ENCODE measurements at regions not wholly inside any gene's neighbourhood (a gene's known extent, or its start where the extent isn't known, plus 50 kb on each side); places are given as distances from the start of the nearest gene placed in this dataset.

DNA sequence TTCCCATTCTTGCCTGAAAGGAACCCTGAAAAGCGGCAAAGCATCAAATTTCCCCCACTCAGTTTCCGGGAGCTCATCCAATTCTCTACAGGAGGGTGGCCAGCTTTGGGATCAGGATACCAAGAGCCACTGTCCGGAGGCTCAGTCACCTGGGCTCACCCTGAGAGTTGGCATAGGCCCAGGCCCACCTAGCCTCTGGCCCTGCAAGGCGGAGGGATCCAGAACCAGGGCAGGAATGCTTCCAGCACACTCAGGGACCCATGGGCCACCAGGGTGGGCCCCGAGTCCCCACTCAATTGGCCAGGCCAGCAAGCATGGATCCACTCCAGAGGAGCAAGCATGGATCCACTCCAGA lies 432.9 kb upstream of the MYT1L start (continued):
- TF ChIP-seq, protein P1, sequence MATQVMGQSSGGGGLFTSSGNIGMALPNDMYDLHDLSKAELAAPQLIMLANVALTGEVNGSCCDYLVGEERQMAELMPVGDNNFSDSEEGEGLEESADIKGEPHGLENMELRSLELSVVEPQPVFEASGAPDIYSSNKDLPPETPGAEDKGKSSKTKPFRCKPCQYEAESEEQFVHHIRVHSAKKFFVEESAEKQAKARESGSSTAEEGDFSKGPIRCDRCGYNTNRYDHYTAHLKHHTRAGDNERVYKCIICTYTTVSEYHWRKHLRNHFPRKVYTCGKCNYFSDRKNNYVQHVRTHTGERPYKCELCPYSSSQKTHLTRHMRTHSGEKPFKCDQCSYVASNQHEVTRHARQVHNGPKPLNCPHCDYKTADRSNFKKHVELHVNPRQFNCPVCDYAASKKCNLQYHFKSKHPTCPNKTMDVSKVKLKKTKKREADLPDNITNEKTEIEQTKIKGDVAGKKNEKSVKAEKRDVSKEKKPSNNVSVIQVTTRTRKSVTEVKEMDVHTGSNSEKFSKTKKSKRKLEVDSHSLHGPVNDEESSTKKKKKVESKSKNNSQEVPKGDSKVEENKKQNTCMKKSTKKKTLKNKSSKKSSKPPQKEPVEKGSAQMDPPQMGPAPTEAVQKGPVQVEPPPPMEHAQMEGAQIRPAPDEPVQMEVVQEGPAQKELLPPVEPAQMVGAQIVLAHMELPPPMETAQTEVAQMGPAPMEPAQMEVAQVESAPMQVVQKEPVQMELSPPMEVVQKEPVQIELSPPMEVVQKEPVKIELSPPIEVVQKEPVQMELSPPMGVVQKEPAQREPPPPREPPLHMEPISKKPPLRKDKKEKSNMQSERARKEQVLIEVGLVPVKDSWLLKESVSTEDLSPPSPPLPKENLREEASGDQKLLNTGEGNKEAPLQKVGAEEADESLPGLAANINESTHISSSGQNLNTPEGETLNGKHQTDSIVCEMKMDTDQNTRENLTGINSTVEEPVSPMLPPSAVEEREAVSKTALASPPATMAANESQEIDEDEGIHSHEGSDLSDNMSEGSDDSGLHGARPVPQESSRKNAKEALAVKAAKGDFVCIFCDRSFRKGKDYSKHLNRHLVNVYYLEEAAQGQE (IDR thresholded peaks at IDR 0.05; ENCODE audit: low read depth), result no peak
- no peak for TF ChIP-seq ELF1 (IDR thresholded peaks at IDR 0.05; ENCODE audit: borderline replicate concordance, low read depth)
- TF ChIP-seq SP1 (IDR thresholded peaks at IDR 0.05; ENCODE audit: low read depth), result no peak

- Histone ChIP-seq H3K27me3 (ENCODE audit: insufficient read depth, low read length) (peaks cover 2% of the 10 kb centered on the region; the same call in 1 of the 2 replicates), H3K4me3 (replicated peaks in 1 of 2; ENCODE audit: low read depth in 1 of 2, low read length in 2 of 2) (no peak overlapping the region), H3K9me2 (ENCODE audit: insufficient read depth) (no peaks in the 10 kb centered on the region), H3K79me2 (ENCODE audit: insufficient read depth, low read length) (no peaks in the 10 kb centered on the region), H3K27ac (ENCODE audit: low read depth, low read length) (no peak overlapping the region), H3K36me3 (ENCODE audit: control insufficient read depth in 1 of 2, insufficient read depth in 2 of 2, low read length in 2 of 2) (no peaks in the 10 kb centered on the region), H3K4me1 (ENCODE audit: control insufficient read depth in 1 of 2, insufficient read depth in 2 of 2, low read length in 2 of 2) (no peaks in the 10 kb centered on the region), H2AFZ (ENCODE audit: low read depth, low read length, poor library complexity, severe bottlenecking) (no peak overlapping the region), H3K9ac (ENCODE audit: low read length) (no peak overlapping the region), H3K4me2 (ENCODE audit: low read length) (no peak overlapping the region), H4K20me1 (ENCODE audit: insufficient read depth) (no peaks in the 10 kb centered on the region), H3K9me3 (ENCODE audit: control insufficient read depth in 1 of 2, insufficient read depth in 1 of 2, low read depth in 1 of 2, low read length in 2 of 2) (no peaks in the 10 kb centered on the region)
- no peak for DNase-seq (ENCODE audit: low read depth, low spot score)
- ChIA-PET CTCF (no interaction called here), POLR2A (no interaction called here), RAD21 (ENCODE audit: low non-redundant PET in 1 of 2, low total read pairs in 2 of 2, uncharacterized antibody in 2 of 2, unreplicated experiment in 2 of 2) (no interaction called here)
- TF ChIP-seq SP1 (IDR thresholded peaks at IDR 0.05; ENCODE audit: low read depth) (no peak), SRF (IDR thresholded peaks at IDR 0.05; ENCODE audit: low read depth) (no peak), CEBPB (IDR thresholded peaks at IDR 0.05; ENCODE audit: low read depth) (no peak), RAD21 (IDR thresholded peaks at IDR 0.05; ENCODE audit: low read depth) (no peak), ZNF274 (IDR thresholded peaks at IDR 0.05; ENCODE audit: low read depth, low read length) (no peak), EZH2 (IDR thresholded peaks at IDR 0.05) (no peak), ZFX (IDR thresholded peaks at IDR 0.05) (no peak), FOSL1 (IDR thresholded peaks at IDR 0.05; ENCODE audit: low read depth) (no peak), MAX (IDR thresholded peaks at IDR 0.05) (no peak), CBX3 (IDR thresholded peaks at IDR 0.05; ENCODE audit: low read depth) (no peak), TCF7L2 (IDR thresholded peaks at IDR 0.05; ENCODE audit: borderline replicate concordance, extremely low read depth, insufficient read depth, insufficient read length) (no peak), YY1 (IDR thresholded peaks at IDR 0.05; ENCODE audit: extremely low read depth, insufficient replicate concordance, low read depth, low read length) (no peak), ELF1 (IDR thresholded peaks at IDR 0.05; ENCODE audit: borderline replicate concordance, low read depth) (no peak), POLR2A (IDR thresholded peaks at IDR 0.05; ENCODE audit: borderline replicate concordance, extremely low read depth, insufficient read depth, insufficient read length) (no peak), JUND (IDR thresholded peaks at IDR 0.05) (no peak), POLR2AphosphoS5 (IDR thresholded peaks at IDR 0.05; ENCODE audit: low read depth, low read length) (no peak), EZH2phosphoT487 (IDR thresholded peaks at IDR 0.05; ENCODE audit: borderline replicate concordance) (no peak), EGR1 (IDR thresholded peaks at IDR 0.05; ENCODE audit: low read depth) (no peak)
- TF ChIP-seq, protein P2, sequence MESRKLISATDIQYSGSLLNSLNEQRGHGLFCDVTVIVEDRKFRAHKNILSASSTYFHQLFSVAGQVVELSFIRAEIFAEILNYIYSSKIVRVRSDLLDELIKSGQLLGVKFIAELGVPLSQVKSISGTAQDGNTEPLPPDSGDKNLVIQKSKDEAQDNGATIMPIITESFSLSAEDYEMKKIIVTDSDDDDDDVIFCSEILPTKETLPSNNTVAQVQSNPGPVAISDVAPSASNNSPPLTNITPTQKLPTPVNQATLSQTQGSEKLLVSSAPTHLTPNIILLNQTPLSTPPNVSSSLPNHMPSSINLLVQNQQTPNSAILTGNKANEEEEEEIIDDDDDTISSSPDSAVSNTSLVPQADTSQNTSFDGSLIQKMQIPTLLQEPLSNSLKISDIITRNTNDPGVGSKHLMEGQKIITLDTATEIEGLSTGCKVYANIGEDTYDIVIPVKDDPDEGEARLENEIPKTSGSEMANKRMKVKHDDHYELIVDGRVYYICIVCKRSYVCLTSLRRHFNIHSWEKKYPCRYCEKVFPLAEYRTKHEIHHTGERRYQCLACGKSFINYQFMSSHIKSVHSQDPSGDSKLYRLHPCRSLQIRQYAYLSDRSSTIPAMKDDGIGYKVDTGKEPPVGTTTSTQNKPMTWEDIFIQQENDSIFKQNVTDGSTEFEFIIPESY (IDR thresholded peaks at IDR 0.05; ENCODE audit: extremely low read depth, insufficient replicate concordance, low read length), result no peak
- TF ChIP-seq, protein P3, sequence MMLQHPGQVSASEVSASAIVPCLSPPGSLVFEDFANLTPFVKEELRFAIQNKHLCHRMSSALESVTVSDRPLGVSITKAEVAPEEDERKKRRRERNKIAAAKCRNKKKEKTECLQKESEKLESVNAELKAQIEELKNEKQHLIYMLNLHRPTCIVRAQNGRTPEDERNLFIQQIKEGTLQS (IDR thresholded peaks at IDR 0.05), result no peak
- no peak; the same call in 1 of the 2 replicates for ATAC-seq
- intact Hi-C loops (cut with micrococcal nuclease), result no loop called here
- BruUV-seq (replicated peaks), result no TSS peak
These were observed 432.4 kb upstream of the MYT1L start for GRCh38 chr2:2763351-2764000.

Data from HCT116 (cell line).